ENCODE measurements at regions not wholly inside any gene's neighbourhood (a gene's known extent, or its start where the extent isn't known, plus 50 kb on each side); places are given as distances from the start of the nearest gene placed in this dataset.
A peak's percentile ranks its signal among the peaks of the same experiment; 100 is the strongest.

DNA sequence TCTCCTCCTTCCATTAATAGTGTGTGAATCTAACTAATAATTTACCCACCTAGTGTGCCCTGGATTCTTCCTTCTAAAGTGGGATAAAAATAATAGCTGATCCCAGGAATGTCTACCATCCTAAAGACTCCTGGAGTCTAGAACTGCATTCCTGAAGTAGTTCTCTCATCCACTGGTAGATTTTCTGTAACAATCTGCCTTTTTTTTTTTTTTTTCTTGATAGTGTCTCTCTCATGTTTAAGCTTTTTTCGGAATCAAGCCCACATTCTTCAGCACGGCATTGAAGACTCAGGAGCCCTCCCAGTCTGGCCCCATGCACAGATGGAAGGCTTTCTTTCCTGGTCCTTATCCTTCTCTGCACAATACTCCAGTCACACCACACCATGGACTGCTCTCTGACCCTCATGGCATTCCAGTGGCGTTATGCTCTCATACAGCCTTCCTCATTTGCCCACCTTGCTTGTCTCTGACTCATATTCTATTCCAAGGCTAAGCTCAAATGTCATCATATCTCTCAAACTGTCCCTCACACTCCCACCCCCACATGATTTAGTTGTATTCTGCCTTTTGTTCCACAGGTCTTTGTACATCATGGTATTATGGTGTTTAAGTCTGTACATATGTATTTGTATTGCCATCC lies 68.7 kb upstream of the FRY start:
- no peak for DNase-seq (ENCODE audit: low read depth)

DNA sequence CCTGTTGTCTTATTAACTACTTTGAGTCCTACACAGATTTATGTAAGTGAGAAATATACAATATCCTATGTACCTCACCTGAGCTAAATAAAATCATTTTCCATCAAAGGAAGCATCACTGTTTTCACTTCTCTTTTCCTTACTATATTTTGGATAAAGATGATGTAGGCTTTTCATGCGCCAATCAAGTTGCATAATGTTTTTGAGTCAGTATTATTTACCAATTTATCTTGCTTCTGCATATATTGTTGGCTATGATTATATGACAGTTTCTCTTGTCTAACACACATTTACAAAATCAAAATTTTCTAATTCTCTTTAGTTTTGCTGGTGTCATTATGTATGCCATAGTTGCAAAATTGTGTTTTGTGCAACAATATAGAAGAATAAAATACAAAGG lies 67.9 kb upstream of the FRY start:
- DNase-seq (ENCODE audit: low read depth) = no peak

- no peak for DNase-seq (ENCODE audit: low read depth)
Measured at GRCh38 chr13:31964168-31964567, 67.4 kb upstream of the FRY start.

DNA sequence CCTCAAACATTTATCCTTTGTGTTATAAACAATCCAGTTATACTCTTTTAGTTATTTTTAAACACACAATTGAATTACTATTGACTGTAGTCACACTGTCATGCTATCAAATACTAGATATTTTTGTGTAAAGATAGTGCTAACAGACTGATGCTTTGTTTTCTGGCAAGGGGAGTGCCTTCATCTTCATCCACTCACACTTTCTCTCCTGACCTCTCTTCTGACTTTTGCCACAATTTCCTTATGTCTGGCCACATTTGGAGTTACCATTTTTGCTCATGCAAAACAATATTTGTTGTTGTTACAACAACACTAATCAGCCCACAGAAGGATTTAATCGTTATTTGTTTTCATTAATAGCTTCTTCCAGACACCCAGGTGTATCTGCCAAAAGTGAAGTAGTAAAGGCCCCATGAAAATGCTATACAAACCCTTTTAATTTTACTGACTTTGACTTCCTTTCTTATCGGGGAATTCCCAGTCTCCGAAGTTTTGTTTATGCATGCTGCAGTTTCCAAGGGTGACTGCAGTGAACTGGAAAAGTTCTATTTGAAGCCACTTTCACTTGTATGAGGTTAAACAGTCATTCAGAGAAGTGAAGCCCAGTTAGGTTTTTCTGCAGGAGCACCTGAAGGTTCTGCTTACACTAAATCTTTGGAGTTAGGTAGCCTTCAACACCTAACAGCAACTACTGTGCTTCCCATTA lies 66.1 kb upstream of the FRY start:
- DNase-seq (ENCODE audit: low read depth) = peak; percentile 61

GRCh38 chr13:31967155-31967554 lies 64.4 kb upstream of the FRY start:
- DNase-seq (ENCODE audit: low read depth) = no peak

DNA sequence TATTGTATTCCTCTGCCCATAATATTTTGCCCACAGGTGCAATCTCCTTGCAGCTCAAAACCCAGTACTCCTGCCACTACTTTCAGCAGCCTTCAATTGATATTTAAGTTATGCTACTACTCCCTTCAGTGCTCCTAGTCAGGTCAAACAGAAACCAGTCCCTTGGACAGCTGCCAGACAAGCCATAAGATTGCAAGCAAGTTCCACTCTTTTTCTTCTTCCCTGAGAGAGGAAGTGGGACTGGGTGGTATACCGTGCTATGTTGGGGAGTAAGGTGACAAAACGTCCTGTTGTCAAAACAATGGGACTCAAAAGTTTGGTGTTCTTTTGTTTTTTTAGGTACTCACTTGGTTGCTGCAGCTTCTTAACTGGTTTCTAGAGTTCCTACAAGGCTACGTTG lies 63.1 kb upstream of the FRY start:
- DNase-seq (ENCODE audit: low read depth) = no peak

- no peak for DNase-seq (ENCODE audit: low read depth)
Measured at GRCh38 chr13:31970231-31970930, 61.2 kb upstream of the FRY start.

DNA sequence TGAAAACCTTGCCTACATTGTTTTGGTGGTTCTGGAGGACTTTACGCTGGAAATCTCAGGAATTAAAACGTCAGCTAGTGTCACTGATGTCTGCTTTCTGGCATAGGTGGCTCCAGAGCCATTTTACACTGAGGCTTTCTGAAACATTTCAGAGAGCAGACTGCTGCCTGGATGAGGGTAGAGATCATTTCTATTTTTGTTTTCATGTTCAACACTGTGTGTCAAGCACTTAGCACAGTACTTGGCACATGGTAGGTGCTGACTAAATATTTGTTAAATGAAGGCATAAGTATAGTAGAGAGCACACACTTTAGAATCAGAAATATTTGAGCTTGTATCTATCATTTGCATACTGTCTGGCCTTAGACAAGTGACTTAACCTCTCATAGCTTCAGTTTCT lies 59.1 kb upstream of the FRY start:
- no peak for DNase-seq (ENCODE audit: low read depth)

- no peak for DNase-seq (ENCODE audit: low read depth)
Measured at GRCh38 chr13:31978021-31978420, 53.6 kb upstream of the FRY start.

GRCh38 chr13:31980830-31981229 lies 50.7 kb upstream of the FRY start:
- DNase-seq (ENCODE audit: low read depth) = no peak

Measured in Daoy (cell line).